ENCODE measurements at regions not wholly inside any gene's neighbourhood (a gene's known extent, or its start where the extent isn't known, plus 50 kb on each side); places are given as distances from the start of the nearest gene placed in this dataset.

- ChIA-PET CTCF (no interaction called here), POLR2A (no interaction called here)
- TF ChIP-seq EHMT2 (IDR thresholded peaks at IDR 0.05; ENCODE audit: low read depth), result no peak
- no peak for TF ChIP-seq HMGXB4 (CRISPR knock-in tag; IDR thresholded peaks at IDR 0.05; ENCODE audit: borderline replicate concordance)
- TF ChIP-seq RAD21 (conservative IDR thresholded peaks at IDR 0.05 in 1 of 2, IDR thresholded peaks at IDR 0.05 in 1 of 2), result no peak
- TF ChIP-seq ELK1 (IDR thresholded peaks at IDR 0.05; ENCODE audit: low read depth, low read length), result no peak
- no peak for TF ChIP-seq HEYL (CRISPR knock-in tag; IDR thresholded peaks at IDR 0.05)
- TF ChIP-seq HES2 (IDR thresholded peaks at IDR 0.05), result no peak
- no peak for TF ChIP-seq REST (IDR thresholded peaks at IDR 0.05)
- no peak for DNase-seq (ENCODE audit: low read depth in 1 of 2, low spot score in 1 of 2)
- FAIRE-seq, result no peak
- ATAC-seq, result no peak
- no peaks in the 10 kb centered on the region for H3K9me3 ChIP-seq
- no peak overlapping the region for H3K4me3 ChIP-seq
- H3K4me2 ChIP-seq, result no peak overlapping the region
- no peak overlapping the region for H3K27ac ChIP-seq
- H3K4me1 ChIP-seq, result no peaks in the 10 kb centered on the region
These were observed 143.8 kb downstream of the MATN1 start for GRCh38 chr1:30579580-30579979.

GRCh38 chr1:30575066-30575465, 148.3 kb downstream of the MATN1 start:
- H3K9me3 ChIP-seq, result no peaks in the 10 kb centered on the region
- no peak overlapping the region for H3K4me2 ChIP-seq
- POLR2A ChIA-PET, result no interaction called here
- DNase-seq (ENCODE audit: low read depth in 1 of 2, low spot score in 1 of 2) (no peak), ATAC-seq (no peak), FAIRE-seq (no peak)
- no peak overlapping the region for H3K27ac ChIP-seq
- H3K4me3 ChIP-seq, result no peak overlapping the region
- CTCF ChIA-PET, result no interaction called here
- TF ChIP-seq MYC (IDR thresholded peaks at IDR 0.05; ENCODE audit: borderline replicate concordance, low read length), result no peak
- no peak for TF ChIP-seq ZSCAN20 (CRISPR knock-in tag; IDR thresholded peaks at IDR 0.05)
- 22% methylated on average over 5 of the region's 5 CpGs for WGBS (ENCODE audit: missing lambda C conversion rate)
- no peaks in the 10 kb centered on the region for H3K4me1 ChIP-seq

GRCh38 chr1:30572192-30572591, 151.2 kb downstream of the MATN1 start:
- H3K4me3 ChIP-seq, result no peak overlapping the region
- FAIRE-seq (no peak), DNase-seq (ENCODE audit: low read depth in 1 of 2, low spot score in 1 of 2) (no peak), ATAC-seq (peak; percentile 50 to 54; a peak in 3 of 6 replicates)
- no peak overlapping the region for H3K4me2 ChIP-seq
- ChIA-PET CTCF (interaction anchor here (0.6 kb wide), 1 partner anchor 16 kb away, joined by 3 read pairs; no protein-coding TSS in a partner anchor), POLR2A (no interaction called here)
- no peaks in the 10 kb centered on the region for H3K9me3 ChIP-seq
- no peak for TF ChIP-seq RCOR1 (IDR thresholded peaks at IDR 0.05; ENCODE audit: low read depth, low read length)
- TF ChIP-seq PBX3 (IDR thresholded peaks at IDR 0.05), result no peak
- no peak for TF ChIP-seq ZC3H11A (IDR thresholded peaks at IDR 0.05)
- TF ChIP-seq CHD2 (IDR thresholded peaks at IDR 0.05; ENCODE audit: low read length, partially characterized antibody), result no peak
- no peak for TF ChIP-seq ZSCAN20 (CRISPR knock-in tag; IDR thresholded peaks at IDR 0.05)
- TF ChIP-seq CTCF (IDR thresholded peaks at IDR 0.05), result no peak
- no peak for TF ChIP-seq NFE2L2 (conservative IDR thresholded peaks at IDR 0.05; ENCODE audit: low read length)
- TF ChIP-seq GATA3 (IDR thresholded peaks at IDR 0.05; ENCODE audit: borderline replicate concordance), result no peak
- TF ChIP-seq MAX (IDR thresholded peaks at IDR 0.05), result no peak
- no peak for TF ChIP-seq POLR2AphosphoS2 (conservative IDR thresholded peaks at IDR 0.05; ENCODE audit: low read length)
- TF ChIP-seq MAFK (IDR thresholded peaks at IDR 0.05; ENCODE audit: partially characterized antibody), result no peak
- no peak for TF ChIP-seq HMGXB4 (CRISPR knock-in tag; IDR thresholded peaks at IDR 0.05; ENCODE audit: borderline replicate concordance)
- no peak for TF ChIP-seq HOXB5 (CRISPR knock-in tag; IDR thresholded peaks at IDR 0.05)
- TF ChIP-seq POLR2A (IDR thresholded peaks at IDR 0.05; ENCODE audit: low read length), result no peak
- no peak overlapping the region for H3K27ac ChIP-seq
- no peaks in the 10 kb centered on the region for H3K4me1 ChIP-seq
